C4-2B (cell line): ENCODE measurements at regions not wholly inside any gene's neighbourhood (a gene's known extent, or its start where the extent isn't known, plus 50 kb on each side); places are given as distances from the start of the nearest gene placed in this dataset.

Source experiments
- ZFX ChIP-seq: fragments of 450-650 bp; IDR thresholded peaks from 2 replicates; pipeline ENCODE4 v1.6.1; 2017
- TF ChIP-seq, protein P1 (sequence below): fragments of 450-650 bp; conservative IDR thresholded peaks from 2 replicates; pipeline ENCODE4 v1.5.1; 2017; ENCODE audit warnings: mild to moderate bottlenecking

GRCh38 chr6:97411610-97412009 lies 128.6 kb upstream of the MMS22L start:
- TF ChIP-seq, protein P1, sequence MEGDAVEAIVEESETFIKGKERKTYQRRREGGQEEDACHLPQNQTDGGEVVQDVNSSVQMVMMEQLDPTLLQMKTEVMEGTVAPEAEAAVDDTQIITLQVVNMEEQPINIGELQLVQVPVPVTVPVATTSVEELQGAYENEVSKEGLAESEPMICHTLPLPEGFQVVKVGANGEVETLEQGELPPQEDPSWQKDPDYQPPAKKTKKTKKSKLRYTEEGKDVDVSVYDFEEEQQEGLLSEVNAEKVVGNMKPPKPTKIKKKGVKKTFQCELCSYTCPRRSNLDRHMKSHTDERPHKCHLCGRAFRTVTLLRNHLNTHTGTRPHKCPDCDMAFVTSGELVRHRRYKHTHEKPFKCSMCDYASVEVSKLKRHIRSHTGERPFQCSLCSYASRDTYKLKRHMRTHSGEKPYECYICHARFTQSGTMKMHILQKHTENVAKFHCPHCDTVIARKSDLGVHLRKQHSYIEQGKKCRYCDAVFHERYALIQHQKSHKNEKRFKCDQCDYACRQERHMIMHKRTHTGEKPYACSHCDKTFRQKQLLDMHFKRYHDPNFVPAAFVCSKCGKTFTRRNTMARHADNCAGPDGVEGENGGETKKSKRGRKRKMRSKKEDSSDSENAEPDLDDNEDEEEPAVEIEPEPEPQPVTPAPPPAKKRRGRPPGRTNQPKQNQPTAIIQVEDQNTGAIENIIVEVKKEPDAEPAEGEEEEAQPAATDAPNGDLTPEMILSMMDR, result no peak
- TF ChIP-seq ZFX, result no peak
